CD8-positive, alpha-beta memory T cell (primary cell): ENCODE measurements at regions not wholly inside any gene's neighbourhood (a gene's known extent, or its start where the extent isn't known, plus 50 kb on each side); places are given as distances from the start of the nearest gene placed in this dataset.

Experiments used
- CTCF ChIA-PET: fragments of 350-600 bp; sonication (Branson Sonifier 250); formaldehyde crosslinking; loops from one replicate; lab custom pipeline; 2021; ENCODE audit warnings: antibody characterized with exemption; lab: Charles Lee
- POLR2A ChIA-PET: fragments of 350-600 bp; sonication (Branson Sonifier 250); formaldehyde crosslinking; loops from one replicate; lab custom pipeline; 2021; ENCODE audit warnings: antibody characterized with exemption; lab: Charles Lee
- DNase-seq, 5 donors: peaks; one replicate each; pipeline versions ENCODE4 v3.0.0 to v3.0.0-alpha.2; 2020 to 2022; ENCODE audit warnings: mixed read lengths in 1 of 5
- H3K27ac ChIP-seq: one replicate; pipeline ENCODE4 v1.7.0; 2013; ENCODE audit warnings: low read depth, mild to moderate bottlenecking, low read length, moderate library complexity
- H3K27me3 ChIP-seq: 2 replicates; pipeline ENCODE4 v1.7.0; 2013; ENCODE audit warnings: low read length, mild to moderate bottlenecking; ENCODE audit not compliant: insufficient read depth, poor library complexity, severe bottlenecking
- H3K36me3 ChIP-seq: 2 replicates; pipeline ENCODE4 v1.7.0; 2013; ENCODE audit warnings: mild to moderate bottlenecking, low read length, moderate library complexity; ENCODE audit not compliant: insufficient read depth
- H3K4me1 ChIP-seq: 2 replicates; pipeline ENCODE4 v1.7.0; 2013; ENCODE audit warnings: mild to moderate bottlenecking, low read length, moderate library complexity; ENCODE audit not compliant: insufficient read depth
- H3K4me3 ChIP-seq: 2 replicates; pipeline ENCODE4 v1.7.0; 2013; ENCODE audit warnings: mild to moderate bottlenecking, low read length
- H3K9me3 ChIP-seq: 2 replicates; pipeline ENCODE4 v1.7.0; 2013; ENCODE audit warnings: mild to moderate bottlenecking, low read length
- H3K27ac Mint-ChIP-seq, 8 donors: one replicate each; pipeline ENCODE4 v1.8.0; 2020 to 2021; ENCODE audit warnings: mixed read lengths in 8 of 8, mild to moderate bottlenecking in 6 of 8, inconsistent platforms in 3 of 8, moderate library complexity in 3 of 8
- H3K27me3 Mint-ChIP-seq, 2 donors: one replicate each; pipeline ENCODE4 v1.8.0; 2020 to 2021; ENCODE audit warnings: mixed read lengths in 2 of 2, mild to moderate bottlenecking in 1 of 2, moderate library complexity in 1 of 2
- H3K36me3 Mint-ChIP-seq, 3 donors: one replicate each; pipeline ENCODE4 v1.8.0; 2020 to 2021; ENCODE audit warnings: mixed read lengths in 3 of 3, inconsistent platforms in 1 of 3, mild to moderate bottlenecking in 1 of 3
- H3K4me1 Mint-ChIP-seq, 3 donors: one replicate each; pipeline ENCODE4 v1.8.0; 2020 to 2021; ENCODE audit warnings: mixed read lengths in 3 of 3, inconsistent platforms in 1 of 3, mild to moderate bottlenecking in 1 of 3
- H3K4me3 Mint-ChIP-seq, 7 donors: one replicate each; pipeline ENCODE4 v1.8.0; 2020 to 2021; ENCODE audit warnings: mixed read lengths in 7 of 7, mild to moderate bottlenecking in 6 of 7, moderate library complexity in 4 of 7, inconsistent platforms in 2 of 7
- H3K9me3 Mint-ChIP-seq, 5 donors: one replicate each; pipeline ENCODE4 v1.8.0; 2020 to 2022; ENCODE audit warnings: mixed read lengths in 5 of 5, mild to moderate bottlenecking in 3 of 5, moderate library complexity in 2 of 5, inconsistent platforms in 1 of 5

GRCh38 chr15:88376574-88377174 lies 90.5 kb downstream of the MRPL46 start:
- H3K27me3 Mint-ChIP-seq: peaks cover 13 to 23% of the 10 kb centered on the region in 2 donors
- peaks cover 4% of the 10 kb centered on the region for H3K27me3 ChIP-seq
- no peaks in the 10 kb centered on the region for H3K36me3 ChIP-seq
- no peak for DNase-seq
- POLR2A ChIA-PET: no interaction called here
- H3K4me1 Mint-ChIP-seq: no peaks in the 10 kb centered on the region
- H3K27ac ChIP-seq: no peak overlapping the region
- no peak overlapping the region for H3K27ac Mint-ChIP-seq
- CTCF ChIA-PET: no interaction called here
- H3K4me1 ChIP-seq: no peaks in the 10 kb centered on the region
- H3K4me3 Mint-ChIP-seq: no peak overlapping the region
- no peaks in the 10 kb centered on the region for H3K36me3 Mint-ChIP-seq
- no peaks in the 10 kb centered on the region for H3K9me3 Mint-ChIP-seq
- H3K4me3 ChIP-seq: no peak overlapping the region
- H3K9me3 ChIP-seq: no peaks in the 10 kb centered on the region

- ChIA-PET CTCF (no interaction called here), POLR2A (no interaction called here)
- no peak overlapping the region for H3K4me3 Mint-ChIP-seq
These were observed 91.8 kb downstream of the MRPL46 start for GRCh38 chr15:88375234-88375927.

GRCh38 chr15:88365124-88365523 lies 102.1 kb downstream of the MRPL46 start:
- H3K27ac Mint-ChIP-seq: no peak overlapping the region
- peaks cover 6 to 11% of the 10 kb centered on the region in 2 donors for H3K27me3 Mint-ChIP-seq
- ChIA-PET POLR2A (no interaction called here), CTCF (no interaction called here)
- H3K36me3 Mint-ChIP-seq: no peaks in the 10 kb centered on the region
- H3K27me3 ChIP-seq: no peaks in the 10 kb centered on the region
- peaks cover 0 to 2% (median 0%) of the 10 kb centered on the region in 5 donors for H3K9me3 Mint-ChIP-seq
- no peaks in the 10 kb centered on the region for H3K36me3 ChIP-seq
- no peak overlapping the region for H3K4me3 Mint-ChIP-seq
- H3K4me1 ChIP-seq: no peaks in the 10 kb centered on the region
- no peak for DNase-seq
- H3K4me1 Mint-ChIP-seq: no peaks in the 10 kb centered on the region
- H3K4me3 ChIP-seq: no peak overlapping the region
- no peak overlapping the region for H3K27ac ChIP-seq
- H3K9me3 ChIP-seq: no peaks in the 10 kb centered on the region

More at GRCh38 chr15:88375234-88375927, 91.8 kb downstream of the MRPL46 start:
- no peaks in the 10 kb centered on the region for H3K36me3 ChIP-seq
- Mint-ChIP-seq H3K4me1 (no peaks in the 10 kb centered on the region), H3K27ac (no peak overlapping the region), H3K27me3 (peaks cover 16 to 24% of the 10 kb centered on the region in 2 donors), H3K9me3 (no peaks in the 10 kb centered on the region), H3K36me3 (no peaks in the 10 kb centered on the region)
- H3K27me3 ChIP-seq: peaks cover 4% of the 10 kb centered on the region
- H3K27ac ChIP-seq: no peak overlapping the region
- no peaks in the 10 kb centered on the region for H3K9me3 ChIP-seq
- H3K4me3 ChIP-seq: no peak overlapping the region
- H3K4me1 ChIP-seq: no peaks in the 10 kb centered on the region
- DNase-seq: no peak

GRCh38 chr15:88348579-88349230 lies 92.2 kb upstream of the NTRK3 start:
- no peaks in the 10 kb centered on the region for H3K27me3 ChIP-seq
- Mint-ChIP-seq H3K27ac (no peak overlapping the region), H3K9me3 (peaks cover 9 to 15% (median 12%) of the 10 kb centered on the region in 5 donors), H3K4me3 (no peak overlapping the region), H3K27me3 (peaks cover 1 to 45% of the 10 kb centered on the region in 2 donors), H3K36me3 (no peaks in the 10 kb centered on the region), H3K4me1 (no peaks in the 10 kb centered on the region)
- no peaks in the 10 kb centered on the region for H3K36me3 ChIP-seq
- no peak overlapping the region for H3K27ac ChIP-seq
- CTCF ChIA-PET: no interaction called here
- H3K4me1 ChIP-seq: no peaks in the 10 kb centered on the region
- H3K4me3 ChIP-seq: no peak overlapping the region
- no peak for DNase-seq
- H3K9me3 ChIP-seq: no peaks in the 10 kb centered on the region
- POLR2A ChIA-PET: no interaction called here

- DNase-seq: no peak
- Histone ChIP-seq H3K9me3 (no peaks in the 10 kb centered on the region), H3K36me3 (no peaks in the 10 kb centered on the region), H3K27ac (no peak overlapping the region), H3K27me3 (no peaks in the 10 kb centered on the region), H3K4me1 (no peaks in the 10 kb centered on the region), H3K4me3 (no peak overlapping the region)
- CTCF ChIA-PET: no interaction called here
- Mint-ChIP-seq H3K36me3 (no peaks in the 10 kb centered on the region), H3K4me3 (no peak overlapping the region), H3K27ac (no peak overlapping the region), H3K9me3 (peaks cover 0 to 3% (median 0%) of the 10 kb centered on the region in 5 donors), H3K4me1 (no peaks in the 10 kb centered on the region), H3K27me3 (peaks cover 1 to 48% of the 10 kb centered on the region in 2 donors)
- POLR2A ChIA-PET: no interaction called here
These were observed 89.4 kb upstream of the NTRK3 start for GRCh38 chr15:88345962-88346361.

- no peaks in the 10 kb centered on the region for H3K9me3 ChIP-seq
- no peak overlapping the region for H3K27ac ChIP-seq
- no peaks in the 10 kb centered on the region for H3K4me1 ChIP-seq
- no peak overlapping the region for H3K4me3 Mint-ChIP-seq
- H3K36me3 Mint-ChIP-seq: no peaks in the 10 kb centered on the region
- ChIA-PET CTCF (no interaction called here), POLR2A (no interaction called here)
- DNase-seq: no peak
- H3K36me3 ChIP-seq: no peaks in the 10 kb centered on the region
- H3K9me3 Mint-ChIP-seq: peaks cover 0 to 3% (median 0%) of the 10 kb centered on the region in 5 donors
- H3K27me3 ChIP-seq: no peaks in the 10 kb centered on the region
- no peaks in the 10 kb centered on the region for H3K4me1 Mint-ChIP-seq
- no peak overlapping the region for H3K27ac Mint-ChIP-seq
- no peak overlapping the region for H3K4me3 ChIP-seq
- peaks cover 1 to 42% of the 10 kb centered on the region in 2 donors for H3K27me3 Mint-ChIP-seq
These were observed 88.2 kb upstream of the NTRK3 start for GRCh38 chr15:88344786-88345185.

- Mint-ChIP-seq H3K36me3 (no peaks in the 10 kb centered on the region), H3K27ac (no peak overlapping the region), H3K4me3 (no peak overlapping the region), H3K27me3 (peaks cover 5 to 28% of the 10 kb centered on the region in 2 donors), H3K9me3 (no peaks in the 10 kb centered on the region), H3K4me1 (no peaks in the 10 kb centered on the region)
- Histone ChIP-seq H3K9me3 (no peaks in the 10 kb centered on the region), H3K36me3 (no peaks in the 10 kb centered on the region), H3K27ac (no peak overlapping the region), H3K4me1 (no peaks in the 10 kb centered on the region), H3K27me3 (no peaks in the 10 kb centered on the region), H3K4me3 (no peak overlapping the region)
- POLR2A ChIA-PET: no interaction called here
- no peak for DNase-seq
- CTCF ChIA-PET: no interaction called here
These were observed 86.1 kb upstream of the NTRK3 start for GRCh38 chr15:88342666-88343065.

GRCh38 chr15:88341653-88342052 lies 85.1 kb upstream of the NTRK3 start:
- POLR2A ChIA-PET: no interaction called here
- no peaks in the 10 kb centered on the region for H3K4me1 Mint-ChIP-seq
- H3K27me3 Mint-ChIP-seq: peaks cover 7 to 21% of the 10 kb centered on the region in 2 donors

More at GRCh38 chr15:88341653-88342052, 85.1 kb upstream of the NTRK3 start:
- DNase-seq: no peak
- H3K36me3 Mint-ChIP-seq: no peaks in the 10 kb centered on the region
- H3K9me3 Mint-ChIP-seq: no peaks in the 10 kb centered on the region
- H3K36me3 ChIP-seq: no peaks in the 10 kb centered on the region
- no peak overlapping the region for H3K27ac ChIP-seq
- CTCF ChIA-PET: no interaction called here
- H3K27me3 ChIP-seq: no peaks in the 10 kb centered on the region
- H3K4me3 Mint-ChIP-seq: no peak overlapping the region
- H3K9me3 ChIP-seq: no peaks in the 10 kb centered on the region
- H3K27ac Mint-ChIP-seq: no peak overlapping the region
- H3K4me3 ChIP-seq: no peak overlapping the region
- no peaks in the 10 kb centered on the region for H3K4me1 ChIP-seq
